HepG2 (cell line): ENCODE measurements at regions not wholly inside any gene's neighbourhood (a gene's known extent, or its start where the extent isn't known, plus 50 kb on each side); places are given as distances from the start of the nearest gene placed in this dataset.

ENCODE experiments used
- ATAC-seq: fragments of 200-7000 bp; cut with Tn5 transposase; 3 replicates; pipeline ENCODE4 v1.9.1; 2020; ENCODE audit warnings: mild to moderate bottlenecking, moderate library complexity
- BruUV-seq: library from RNA; stranded (reverse); fragments of 400-500 nt; replicated peaks from 2 replicates; lab custom pipeline; 2021; lab: Mats Ljungman, UMichigan
- CTCF ChIA-PET: fragments of 300-600 bp; formaldehyde crosslinking; extraction: SDS; loops from one replicate; lab custom pipeline; 2021; ENCODE audit warnings: low total read pairs, inconsistent platforms, low intra/inter-chr PET ratio; lab: Yijun Ruan, JAX
- POLR2A ChIA-PET: fragments of 350-600 bp; sonication (Branson Sonifier 250); formaldehyde crosslinking; loops from one replicate; lab custom pipeline; 2020; ENCODE audit warnings: antibody characterized with exemption, inconsistent platforms; lab: Yijun Ruan, JAX
- DNase-seq: peaks from one replicate; pipeline ENCODE4 v3.0.0-alpha.2; 2015; ENCODE audit warnings: low spot score
- FAIRE-seq: peaks from 3 replicates; lab custom pipeline; 2011; peaks lifted over from hg19 to GRCh38; lab: Jason Lieb, UNC
- H2AFZ ChIP-seq: one replicate; pipeline ENCODE4 v1.6.1; 2011; ENCODE audit warnings: low read length, inconsistent platforms
- H3K27ac ChIP-seq: fragments of 300-600 bp; 3 replicates; pipeline ENCODE4 v1.8.0; 2011; ENCODE audit warnings: mixed run types, mild to moderate bottlenecking, mixed read lengths, low read length, inconsistent platforms; ENCODE audit not compliant: insufficient read depth; ENCODE audit errors: extremely low read length
- H3K27me3 ChIP-seq, 2 experiments: fragments of 200-600 bp in 1 of 2; 2 replicates in 1 of 2; 3 replicates in 1 of 2; pipeline versions ENCODE4 v1.6.0 to v1.8.0; 2011; ENCODE audit warnings: low read length in 2 of 2, mild to moderate bottlenecking in 2 of 2, moderate library complexity in 2 of 2, inconsistent platforms in 1 of 2; ENCODE audit not compliant: insufficient read depth in 2 of 2, control insufficient read depth in 1 of 2
- H3K36me3 ChIP-seq, 2 experiments: fragments of 200-600 bp in 1 of 2; replicated peaks in 1 of 2; 2 replicates in 1 of 2; 3 replicates in 1 of 2; pipeline versions ENCODE4 v1.5.1 to v1.8.0; 2011; ENCODE audit warnings: low read length in 2 of 2, inconsistent platforms in 1 of 2; ENCODE audit not compliant: insufficient read depth in 2 of 2, control insufficient read depth in 1 of 2
- H3K4me1 ChIP-seq: 2 replicates; pipeline ENCODE4 v1.5.1; 2012; ENCODE audit warnings: low read length, inconsistent platforms; ENCODE audit not compliant: insufficient read depth
- H3K4me2 ChIP-seq: 2 replicates; pipeline ENCODE4 v1.6.0; 2011; ENCODE audit warnings: low read depth, low read length, inconsistent platforms
- H3K4me3 ChIP-seq, 3 experiments: fragments of 200-600 bp in 1 of 3; sonication (generic), shearing (Covaris generic) in 1 of 3; replicated peaks in 1 of 3; 2 replicates each; pipeline ENCODE4 v1.5.1; 2011 to 2016; ENCODE audit warnings: low read length in 3 of 3, inconsistent platforms in 2 of 3, low read depth in 2 of 3, mild to moderate bottlenecking in 2 of 3, control low read depth in 1 of 3, mixed read lengths in 1 of 3; ENCODE audit not compliant: insufficient read depth in 1 of 3
- H3K79me2 ChIP-seq: one replicate; pipeline ENCODE4 v1.6.1; 2011; ENCODE audit warnings: low read length, inconsistent platforms; ENCODE audit not compliant: insufficient read depth
- H3K9ac ChIP-seq: 2 replicates; pipeline ENCODE4 v1.6.0; 2011; ENCODE audit warnings: mild to moderate bottlenecking, low read depth, low read length, inconsistent platforms; ENCODE audit not compliant: insufficient read depth
- H3K9me3 ChIP-seq: 2 replicates; pipeline ENCODE4 v1.5.1; 2012; ENCODE audit warnings: mild to moderate bottlenecking, low read length
- H4K20me1 ChIP-seq: 2 replicates; pipeline ENCODE4 v1.6.0; 2011; ENCODE audit warnings: inconsistent platforms, mild to moderate bottlenecking, low read length, moderate library complexity; ENCODE audit not compliant: insufficient read depth
- ATF1 ChIP-seq: IDR thresholded peaks from 2 replicates; pipeline ENCODE4 v1.6.1; 2016; ENCODE audit warnings: mild to moderate bottlenecking, control low read depth
- FOXJ3 ChIP-seq: sonication (generic); formaldehyde crosslinking; IDR thresholded peaks from 2 replicates; pipeline ENCODE4 v1.4.0; 2020; ENCODE audit warnings: missing genetic modification reagents, mild to moderate bottlenecking, borderline replicate concordance
- JDP2 ChIP-seq: sonication (generic); formaldehyde crosslinking; IDR thresholded peaks from 2 replicates; pipeline ENCODE4 v1.8.1; 2022; ENCODE audit warnings: missing genetic modification reagents, borderline replicate concordance
- NFE2L1 ChIP-seq: sonication (generic); formaldehyde crosslinking; IDR thresholded peaks from 2 replicates; pipeline ENCODE4 v1.4.0; 2020; ENCODE audit warnings: missing genetic modification reagents, mild to moderate bottlenecking, borderline replicate concordance
- NFE2L2 ChIP-seq: fragments of 150-350 bp; IDR thresholded peaks from 2 replicates; pipeline ENCODE4 v1.6.1; 2014; ENCODE audit warnings: low read length
- SALL1 ChIP-seq: sonication (generic); formaldehyde crosslinking; IDR thresholded peaks from 2 replicates; pipeline ENCODE4 v1.8.0; 2022; ENCODE audit warnings: mild to moderate bottlenecking, missing genetic modification reagents
- SNAI1 ChIP-seq: sonication (generic); formaldehyde crosslinking; IDR thresholded peaks from 2 replicates; pipeline ENCODE4 v1.5.0; 2020; ENCODE audit warnings: mild to moderate bottlenecking, missing genetic modification reagents, borderline replicate concordance
- TBX2 ChIP-seq: sonication (generic); formaldehyde crosslinking; IDR thresholded peaks from 2 replicates; pipeline ENCODE4 v1.5.0; 2020; ENCODE audit warnings: missing genetic modification reagents, mild to moderate bottlenecking, borderline replicate concordance
- ZBTB42 ChIP-seq: sonication (generic); formaldehyde crosslinking; IDR thresholded peaks from 2 replicates; pipeline ENCODE4 v1.5.0; 2020; ENCODE audit warnings: mild to moderate bottlenecking, missing genetic modification reagents
- ZBTB8A ChIP-seq: sonication (generic); formaldehyde crosslinking; IDR thresholded peaks from 2 replicates; pipeline ENCODE4 v1.4.0; 2020; ENCODE audit warnings: mild to moderate bottlenecking, low read depth, missing genetic modification reagents, borderline replicate concordance
- ZNF746 ChIP-seq: sonication (generic); formaldehyde crosslinking; IDR thresholded peaks from 2 replicates; pipeline ENCODE4 v1.8.0; 2022; ENCODE audit warnings: mild to moderate bottlenecking, missing genetic modification reagents
- ZNF772 ChIP-seq: sonication (generic); formaldehyde crosslinking; IDR thresholded peaks from 2 replicates; pipeline ENCODE4 v1.5.0; 2020; ENCODE audit warnings: mild to moderate bottlenecking, missing genetic modification reagents
- WGBS: methylation state at CpG from one replicate; pipeline ENCODE4 v1.1.6; 2017; ENCODE audit warnings: low lambda C conversion rate; 5-methylcytosine and 5-hydroxymethylcytosine counted together
- in situ Hi-C: cut with HindIII; loops from 2 replicates; pipeline ENCODE4 v1.10.0; 2017; ENCODE audit warnings: low pct_unique_long_range_greater_than_20kb; ENCODE audit not compliant: extremely low pct_ligation_motif_present
- intact Hi-C: fragments of 100-400 bp; cut with micrococcal nuclease; formaldehyde crosslinking; loops from one replicate; pipeline ENCODE4 v1.10.0; 2022; ENCODE audit not compliant: unreplicated experiment
- TF ChIP-seq, protein P1 (sequence below): sonication (generic); formaldehyde crosslinking; conservative IDR thresholded peaks from 2 replicates; pipeline ENCODE4 v1.4.0; 2020; ENCODE audit warnings: mild to moderate bottlenecking, missing genetic modification reagents, moderate library complexity
- TF ChIP-seq, protein P2 (sequence below): sonication (generic); formaldehyde crosslinking; IDR thresholded peaks from 2 replicates; pipeline ENCODE4 v1.8.0; 2022; ENCODE audit warnings: missing genetic modification reagents, low read depth, mild to moderate bottlenecking, borderline replicate concordance
- TF ChIP-seq, protein P3 (sequence below): sonication (generic); formaldehyde crosslinking; IDR thresholded peaks from 2 replicates; pipeline ENCODE4 v1.4.0; 2020; ENCODE audit warnings: mild to moderate bottlenecking, low read depth, missing genetic modification reagents

DNA sequence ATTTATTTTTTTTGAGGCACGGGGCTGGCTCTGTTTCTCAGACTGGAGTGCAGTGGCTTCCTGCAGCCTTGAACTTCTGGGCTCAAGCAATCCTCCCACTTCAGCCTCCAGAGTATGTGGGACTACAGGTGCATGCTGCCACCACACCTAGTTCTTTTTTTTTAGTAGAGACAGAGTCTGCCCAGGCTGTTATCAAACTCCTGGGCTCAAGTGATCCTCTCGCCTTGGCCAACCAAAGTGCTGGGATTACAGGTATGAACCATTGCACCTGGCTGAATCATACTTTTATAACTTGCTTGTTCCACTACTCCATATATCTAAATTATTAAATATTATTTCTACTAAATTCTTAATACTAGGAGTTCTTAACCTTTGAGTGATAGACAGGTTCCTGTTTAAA lies 111.6 kb downstream of the BTG1 start (continued):
- TF ChIP-seq, protein P1, sequence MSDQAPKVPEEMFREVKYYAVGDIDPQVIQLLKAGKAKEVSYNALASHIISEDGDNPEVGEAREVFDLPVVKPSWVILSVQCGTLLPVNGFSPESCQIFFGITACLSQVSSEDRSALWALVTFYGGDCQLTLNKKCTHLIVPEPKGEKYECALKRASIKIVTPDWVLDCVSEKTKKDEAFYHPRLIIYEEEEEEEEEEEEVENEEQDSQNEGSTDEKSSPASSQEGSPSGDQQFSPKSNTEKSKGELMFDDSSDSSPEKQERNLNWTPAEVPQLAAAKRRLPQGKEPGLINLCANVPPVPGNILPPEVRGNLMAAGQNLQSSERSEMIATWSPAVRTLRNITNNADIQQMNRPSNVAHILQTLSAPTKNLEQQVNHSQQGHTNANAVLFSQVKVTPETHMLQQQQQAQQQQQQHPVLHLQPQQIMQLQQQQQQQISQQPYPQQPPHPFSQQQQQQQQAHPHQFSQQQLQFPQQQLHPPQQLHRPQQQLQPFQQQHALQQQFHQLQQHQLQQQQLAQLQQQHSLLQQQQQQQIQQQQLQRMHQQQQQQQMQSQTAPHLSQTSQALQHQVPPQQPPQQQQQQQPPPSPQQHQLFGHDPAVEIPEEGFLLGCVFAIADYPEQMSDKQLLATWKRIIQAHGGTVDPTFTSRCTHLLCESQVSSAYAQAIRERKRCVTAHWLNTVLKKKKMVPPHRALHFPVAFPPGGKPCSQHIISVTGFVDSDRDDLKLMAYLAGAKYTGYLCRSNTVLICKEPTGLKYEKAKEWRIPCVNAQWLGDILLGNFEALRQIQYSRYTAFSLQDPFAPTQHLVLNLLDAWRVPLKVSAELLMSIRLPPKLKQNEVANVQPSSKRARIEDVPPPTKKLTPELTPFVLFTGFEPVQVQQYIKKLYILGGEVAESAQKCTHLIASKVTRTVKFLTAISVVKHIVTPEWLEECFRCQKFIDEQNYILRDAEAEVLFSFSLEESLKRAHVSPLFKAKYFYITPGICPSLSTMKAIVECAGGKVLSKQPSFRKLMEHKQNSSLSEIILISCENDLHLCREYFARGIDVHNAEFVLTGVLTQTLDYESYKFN (CRISPR knock-in tag): no peak
- no peak for TF ChIP-seq NFE2L2
- TF ChIP-seq JDP2 (CRISPR knock-in tag): no peak
- TF ChIP-seq SALL1 (CRISPR knock-in tag): no peak
- TF ChIP-seq SNAI1 (CRISPR knock-in tag): no peak
- TF ChIP-seq, protein P2, sequence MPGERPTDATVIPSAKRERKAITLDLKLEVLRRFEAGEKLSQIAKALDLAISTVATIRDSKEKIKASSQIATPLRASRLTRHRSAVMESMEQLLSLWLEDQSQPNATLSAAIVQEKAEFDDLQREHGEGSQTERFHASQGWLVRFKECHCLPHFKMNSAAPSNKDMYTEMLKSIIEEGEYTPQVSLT (CRISPR knock-in tag): no peak

GRCh38 chr12:92032965-92033364 lies 112.7 kb downstream of the BTG1 start:
- WGBS: 25% methylated on average over 3 of the region's 3 CpGs
- no peaks in the 10 kb centered on the region for H3K36me3 ChIP-seq
- no peak overlapping the region for H3K4me3 ChIP-seq
- no peak overlapping the region for H3K4me2 ChIP-seq
- H3K9me3 ChIP-seq: no peaks in the 10 kb centered on the region
- CTCF ChIA-PET: no interaction called here
- peaks cover 32% of the 10 kb centered on the region for H3K4me1 ChIP-seq
- no peak overlapping the region for H3K27ac ChIP-seq
- H3K79me2 ChIP-seq: no peaks in the 10 kb centered on the region
- ATAC-seq: no peak
- POLR2A ChIA-PET: no interaction called here
- H4K20me1 ChIP-seq: no peaks in the 10 kb centered on the region
- H3K27me3 ChIP-seq: no peaks in the 10 kb centered on the region; a peak in 1 of 5 replicates
- no TSS peak for BruUV-seq
- no peak for DNase-seq
- H2AFZ ChIP-seq: no peak overlapping the region
- no peak overlapping the region for H3K9ac ChIP-seq
- in situ Hi-C loops: no loop called here
- intact Hi-C loops: loop anchor here (10.0 kb wide), 1 partner anchor 112 kb away; the partner anchor contains the start of gene BTG1
- no peak for FAIRE-seq
- TF ChIP-seq ZBTB42 (CRISPR knock-in tag) (no peak), FOXJ3 (CRISPR knock-in tag) (no peak), ATF1 (CRISPR knock-in tag) (no peak), ZBTB8A (CRISPR knock-in tag) (no peak), NFE2L1 (no peak), ZNF746 (CRISPR knock-in tag) (no peak), ZNF772 (CRISPR knock-in tag) (no peak), TBX2 (CRISPR knock-in tag) (no peak)
- TF ChIP-seq, protein P3, sequence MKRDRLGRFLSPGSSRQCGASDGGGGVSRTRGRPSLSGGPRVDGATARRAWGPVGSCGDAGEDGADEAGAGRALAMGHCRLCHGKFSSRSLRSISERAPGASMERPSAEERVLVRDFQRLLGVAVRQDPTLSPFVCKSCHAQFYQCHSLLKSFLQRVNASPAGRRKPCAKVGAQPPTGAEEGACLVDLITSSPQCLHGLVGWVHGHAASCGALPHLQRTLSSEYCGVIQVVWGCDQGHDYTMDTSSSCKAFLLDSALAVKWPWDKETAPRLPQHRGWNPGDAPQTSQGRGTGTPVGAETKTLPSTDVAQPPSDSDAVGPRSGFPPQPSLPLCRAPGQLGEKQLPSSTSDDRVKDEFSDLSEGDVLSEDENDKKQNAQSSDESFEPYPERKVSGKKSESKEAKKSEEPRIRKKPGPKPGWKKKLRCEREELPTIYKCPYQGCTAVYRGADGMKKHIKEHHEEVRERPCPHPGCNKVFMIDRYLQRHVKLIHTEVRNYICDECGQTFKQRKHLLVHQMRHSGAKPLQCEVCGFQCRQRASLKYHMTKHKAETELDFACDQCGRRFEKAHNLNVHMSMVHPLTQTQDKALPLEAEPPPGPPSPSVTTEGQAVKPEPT (CRISPR knock-in tag): no peak
